Mucosa of gallbladder (tissue), 1 donor: ENCODE measurements at regions not wholly inside any gene's neighbourhood (a gene's known extent, or its start where the extent isn't known, plus 50 kb on each side); places are given as distances from the start of the nearest gene placed in this dataset.

Source experiments
- DNase-seq: peaks from one replicate; pipeline ENCODE4 v3.0.0-alpha.2; 2020; ENCODE audit warnings: low spot score
- donor health status: DM: no; HTN: no; CAD: no.

GRCh38 chr3:176932433-176932832 is 264.8 kb downstream of the TBL1XR1 start:
- DNase-seq = no peak

GRCh38 chr3:176931991-176932390 is 265.3 kb downstream of the TBL1XR1 start:
- no peak for DNase-seq

- DNase-seq = no peak
Observed at GRCh38 chr3:176930942-176931341, 266.3 kb downstream of the TBL1XR1 start.

- DNase-seq = no peak
Observed at GRCh38 chr3:176928582-176928931, 268.7 kb downstream of the TBL1XR1 start.

- DNase-seq = no peak
Observed at GRCh38 chr3:176927706-176928581, 269.3 kb downstream of the TBL1XR1 start.

GRCh38 chr3:176927280-176927679 is 270.0 kb downstream of the TBL1XR1 start:
- DNase-seq = no peak

- no peak for DNase-seq
Observed at GRCh38 chr3:176926688-176927087, 270.6 kb downstream of the TBL1XR1 start.

- no peak for DNase-seq
Observed at GRCh38 chr3:176926034-176926433, 271.2 kb downstream of the TBL1XR1 start.

- DNase-seq = no peak
Observed at GRCh38 chr3:176920766-176921160, 276.5 kb downstream of the TBL1XR1 start.

- DNase-seq = no peak
Observed at GRCh38 chr3:176919836-176920765, 277.2 kb downstream of the TBL1XR1 start.

GRCh38 chr3:176916777-176917176 is 280.5 kb downstream of the TBL1XR1 start:
- DNase-seq = peak; percentile 68

GRCh38 chr3:176914764-176915163 is 282.5 kb downstream of the TBL1XR1 start:
- no peak for DNase-seq

GRCh38 chr3:176911579-176911978 is 285.7 kb downstream of the TBL1XR1 start:
- DNase-seq = no peak

- DNase-seq = no peak
Observed at GRCh38 chr3:176909044-176909443, 288.2 kb downstream of the TBL1XR1 start.

GRCh38 chr3:176906046-176906905 is 291.0 kb downstream of the TBL1XR1 start:
- peak; percentile 21 for DNase-seq

GRCh38 chr3:176905331-176905730 is 292.0 kb downstream of the TBL1XR1 start:
- no peak for DNase-seq

GRCh38 chr3:176904506-176904905 is 292.8 kb downstream of the TBL1XR1 start:
- no peak for DNase-seq

- DNase-seq = no peak
Observed at GRCh38 chr3:176896640-176897039, 300.6 kb downstream of the TBL1XR1 start.

GRCh38 chr3:176896165-176896564 is 301.1 kb downstream of the TBL1XR1 start:
- DNase-seq = no peak

- DNase-seq = no peak
Observed at GRCh38 chr3:176879710-176880109, 317.6 kb downstream of the TBL1XR1 start.

GRCh38 chr3:176873261-176873660 is 324.0 kb downstream of the TBL1XR1 start:
- DNase-seq = no peak

GRCh38 chr3:176872771-176873209 is 324.5 kb downstream of the TBL1XR1 start:
- DNase-seq = peak; percentile 30
